DND-41 (cell line): ENCODE measurements at regions not wholly inside any gene's neighbourhood (a gene's known extent, or its start where the extent isn't known, plus 50 kb on each side); places are given as distances from the start of the nearest gene placed in this dataset.

ENCODE experiments used
- EZH2 ChIP-seq: IDR thresholded peaks from 3 replicates; pipeline ENCODE4 v1.6.1; 2012; ENCODE audit warnings: borderline replicate concordance, low read depth, mild to moderate bottlenecking, moderate library complexity, low read length, inconsistent platforms; ENCODE audit not compliant: severe bottlenecking
- TF ChIP-seq, protein P1 (sequence below): IDR thresholded peaks from 2 replicates; pipeline ENCODE4 v1.5.1; 2012; ENCODE audit warnings: borderline replicate concordance, low read length, moderate library complexity, mild to moderate bottlenecking; ENCODE audit not compliant: poor library complexity, severe bottlenecking; ENCODE audit errors: extremely low read depth

- TF ChIP-seq, protein P1, sequence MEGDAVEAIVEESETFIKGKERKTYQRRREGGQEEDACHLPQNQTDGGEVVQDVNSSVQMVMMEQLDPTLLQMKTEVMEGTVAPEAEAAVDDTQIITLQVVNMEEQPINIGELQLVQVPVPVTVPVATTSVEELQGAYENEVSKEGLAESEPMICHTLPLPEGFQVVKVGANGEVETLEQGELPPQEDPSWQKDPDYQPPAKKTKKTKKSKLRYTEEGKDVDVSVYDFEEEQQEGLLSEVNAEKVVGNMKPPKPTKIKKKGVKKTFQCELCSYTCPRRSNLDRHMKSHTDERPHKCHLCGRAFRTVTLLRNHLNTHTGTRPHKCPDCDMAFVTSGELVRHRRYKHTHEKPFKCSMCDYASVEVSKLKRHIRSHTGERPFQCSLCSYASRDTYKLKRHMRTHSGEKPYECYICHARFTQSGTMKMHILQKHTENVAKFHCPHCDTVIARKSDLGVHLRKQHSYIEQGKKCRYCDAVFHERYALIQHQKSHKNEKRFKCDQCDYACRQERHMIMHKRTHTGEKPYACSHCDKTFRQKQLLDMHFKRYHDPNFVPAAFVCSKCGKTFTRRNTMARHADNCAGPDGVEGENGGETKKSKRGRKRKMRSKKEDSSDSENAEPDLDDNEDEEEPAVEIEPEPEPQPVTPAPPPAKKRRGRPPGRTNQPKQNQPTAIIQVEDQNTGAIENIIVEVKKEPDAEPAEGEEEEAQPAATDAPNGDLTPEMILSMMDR, result no peak
- no peak for TF ChIP-seq EZH2
Observed at GRCh38 chr5:85204289-85204688, 819.6 kb upstream of the EDIL3 start.
